ENCODE measurements at regions not wholly inside any gene's neighbourhood (a gene's known extent, or its start where the extent isn't known, plus 50 kb on each side); places are given as distances from the start of the nearest gene placed in this dataset.

GRCh38 chr14:62546862-62547474, 498.3 kb downstream of the KCNH5 start:
- no peak for DNase-seq (ENCODE audit: low spot score)

- no peak for DNase-seq (ENCODE audit: low spot score)
These were observed 487.8 kb downstream of the KCNH5 start for GRCh38 chr14:62557416-62557815.

- no peak for DNase-seq (ENCODE audit: low spot score)
These were observed 486.8 kb downstream of the KCNH5 start for GRCh38 chr14:62558451-62558850.

GRCh38 chr14:62585247-62585646, 460.0 kb downstream of the KCNH5 start:
- no peak for DNase-seq (ENCODE audit: low spot score)

GRCh38 chr14:62592877-62593276, 452.4 kb downstream of the KCNH5 start:
- peak; percentile 45 for DNase-seq (ENCODE audit: low spot score)

GRCh38 chr14:62597143-62597542, 448.1 kb downstream of the KCNH5 start:
- no peak for DNase-seq (ENCODE audit: low spot score)

GRCh38 chr14:62599616-62600385, 445.5 kb downstream of the KCNH5 start:
- no peak for DNase-seq (ENCODE audit: low spot score)

- DNase-seq (ENCODE audit: low spot score): no peak
These were observed 442.5 kb downstream of the KCNH5 start for GRCh38 chr14:62602712-62603111.

GRCh38 chr14:62604524-62604923, 440.7 kb downstream of the KCNH5 start:
- no peak for DNase-seq (ENCODE audit: low spot score)

GRCh38 chr14:62614122-62614521, 431.1 kb downstream of the KCNH5 start:
- DNase-seq (ENCODE audit: low spot score): no peak

GRCh38 chr14:62616668-62617067, 428.6 kb downstream of the KCNH5 start:
- no peak for DNase-seq (ENCODE audit: low spot score)

GRCh38 chr14:62626416-62626815, 418.8 kb downstream of the KCNH5 start:
- no peak for DNase-seq (ENCODE audit: low spot score)

GRCh38 chr14:62629176-62629725, 416.0 kb downstream of the KCNH5 start:
- DNase-seq (ENCODE audit: low spot score): no peak

GRCh38 chr14:62631176-62631575, 414.1 kb downstream of the KCNH5 start:
- DNase-seq (ENCODE audit: low spot score): no peak

GRCh38 chr14:62632771-62633170, 412.5 kb downstream of the KCNH5 start:
- no peak for DNase-seq (ENCODE audit: low spot score)

GRCh38 chr14:62645649-62646048, 399.6 kb downstream of the KCNH5 start:
- no peak for DNase-seq (ENCODE audit: low spot score)

Data from RKO (cell line).